K562 (cell line): ENCODE measurements at regions not wholly inside any gene's neighbourhood (a gene's known extent, or its start where the extent isn't known, plus 50 kb on each side); places are given as distances from the start of the nearest gene placed in this dataset.
"Not testable (repeated sequence)": the region's sequence is repeated elsewhere in the genome, so short reads cannot be mapped to it uniquely, and the experiment has no call there.

ENCODE experiments used
- ATAC-seq: fragments of 200-7000 bp; cut with Tn5 transposase; 3 replicates; pipeline ENCODE4 v1.9.1; 2020; ENCODE audit warnings: moderate library complexity
- BruUV-seq: library from RNA; stranded (reverse); fragments of 400-500 nt; replicated peaks from 2 replicates; lab custom pipeline; 2021; lab: Mats Ljungman, UMichigan
- CTCF ChIA-PET: fragments of 300-600 bp; formaldehyde crosslinking; extraction: SDS; loops from one replicate; lab custom pipeline; 2021; ENCODE audit warnings: low intra/inter-chr PET ratio; lab: Yijun Ruan, JAX
- POLR2A ChIA-PET: fragments of 300-600, 350-650 bp; sonication (Branson Sonifier 250); formaldehyde crosslinking; extraction: SDS; loops from one replicate; lab custom pipeline; 2021; ENCODE audit warnings: antibody characterized with exemption, inconsistent platforms; lab: Yijun Ruan, JAX
- DNase-seq, 4 experiments: peaks; one replicate each; pipeline versions ENCODE4 v3.0.0 to v3.0.0-alpha.2; 2011 to 2018; ENCODE audit warnings: low spot score in 3 of 4, mixed read lengths in 3 of 4; ENCODE audit errors: extremely low read depth in 1 of 4
- FAIRE-seq: peaks from 2 replicates; lab custom pipeline; 2011; peaks lifted over from hg19 to GRCh38; lab: Jason Lieb, UNC
- H2AFZ ChIP-seq: 2 replicates; pipeline ENCODE4 v1.6.0; 2011; ENCODE audit warnings: low read depth, low read length, control low read depth, inconsistent platforms
- H3K27ac ChIP-seq: fragments of 200-600 bp; 3 replicates; pipeline ENCODE4 v1.8.0; 2011; ENCODE audit warnings: low read depth, mild to moderate bottlenecking, control low read depth, inconsistent platforms, low read length, moderate library complexity, mixed read lengths; ENCODE audit errors: extremely low read depth
- H3K27me3 ChIP-seq, 2 experiments: fragments of 300-600 bp in 1 of 2; 2 replicates in 1 of 2; 3 replicates in 1 of 2; pipeline versions ENCODE4 v1.6.0 to v1.8.0; 2011; ENCODE audit warnings: inconsistent platforms in 2 of 2, low read length in 2 of 2, mild to moderate bottlenecking in 1 of 2, mixed read lengths in 1 of 2, moderate library complexity in 1 of 2; ENCODE audit not compliant: control insufficient read depth in 2 of 2, insufficient read depth in 2 of 2
- H3K36me3 ChIP-seq: fragments of 300-600 bp; 3 replicates; pipeline ENCODE4 v1.8.0; 2011; ENCODE audit warnings: mild to moderate bottlenecking, low read length, inconsistent platforms; ENCODE audit not compliant: control insufficient read depth, insufficient read depth
- H3K4me1 ChIP-seq, 2 experiments: fragments of 200-600 bp in 1 of 2; replicated peaks in 1 of 2; 2 replicates in 1 of 2; 3 replicates in 1 of 2; pipeline versions ENCODE4 v1.5.1 to v1.8.0; 2011; ENCODE audit warnings: inconsistent platforms in 2 of 2, low read length in 2 of 2, mild to moderate bottlenecking in 1 of 2, mixed read lengths in 1 of 2, moderate library complexity in 1 of 2; ENCODE audit not compliant: control insufficient read depth in 2 of 2, insufficient read depth in 2 of 2
- H3K4me2 ChIP-seq: 2 replicates; pipeline ENCODE4 v1.6.1; 2011; ENCODE audit warnings: low read length, control low read depth, inconsistent platforms, mixed read lengths; ENCODE audit not compliant: insufficient read depth
- H3K4me3 ChIP-seq: fragments of 200-600 bp; sonication (generic), shearing (Covaris generic); 2 replicates; pipeline ENCODE4 v1.5.1; 2016; ENCODE audit warnings: control low read depth, inconsistent platforms
- H3K79me2 ChIP-seq: fragments of 200-600 bp; 3 replicates; pipeline ENCODE4 v1.8.0; 2011; ENCODE audit warnings: low read length, inconsistent platforms; ENCODE audit not compliant: control insufficient read depth, insufficient read depth
- H3K9ac ChIP-seq, 2 experiments: 2 replicates each; pipeline versions ENCODE4 v1.6.0 to v1.6.1; 2011; ENCODE audit warnings: low read depth in 2 of 2, low read length in 2 of 2, control low read depth in 1 of 2, inconsistent platforms in 1 of 2, mild to moderate bottlenecking in 1 of 2, mixed read lengths in 1 of 2; ENCODE audit not compliant: insufficient read depth in 1 of 2
- H3K9me1 ChIP-seq: one replicate; pipeline ENCODE4 v1.6.0; 2011; ENCODE audit warnings: inconsistent platforms, mild to moderate bottlenecking, low read length, moderate library complexity; ENCODE audit not compliant: control insufficient read depth, insufficient read depth
- H3K9me3 ChIP-seq: replicated peaks from 2 replicates; pipeline ENCODE4 v1.5.1; 2011; ENCODE audit warnings: low read depth, low read length, inconsistent platforms; ENCODE audit not compliant: control insufficient read depth, insufficient read depth
- H4K20me1 ChIP-seq: replicated peaks from 2 replicates; pipeline ENCODE4 v1.6.1; 2011; ENCODE audit warnings: low read length, inconsistent platforms, mixed read lengths; ENCODE audit not compliant: control insufficient read depth, insufficient read depth
- GMEB1 ChIP-seq: fragments of 250-450 bp; sonication (Bioruptor Pico); IDR thresholded peaks from 2 replicates; pipeline ENCODE4 v1.4.0; 2020; ENCODE audit warnings: mild to moderate bottlenecking
- POLR3G ChIP-seq: IDR thresholded peaks from 2 replicates; pipeline ENCODE4 v1.6.1; 2011; ENCODE audit not compliant: insufficient read length, insufficient replicate concordance; ENCODE audit errors: extremely low read depth
- WGBS: fragments of 100-300 bp; shearing (Covaris generic); methylation state at CpG from one replicate; pipeline ENCODE4 v1.1.6; 2016; ENCODE audit warnings: low coverage, mixed read lengths; ENCODE audit not compliant: insufficient coverage; ENCODE audit errors: missing lambda C conversion rate; 5-methylcytosine and 5-hydroxymethylcytosine counted together
- in situ Hi-C: fragments of 300-500 bp; cut with MboI; formaldehyde crosslinking; loops from 4 replicates; pipeline ENCODE4 v1.15.0; 2018; ENCODE audit warnings: inconsistent platforms, mixed read lengths
- intact Hi-C: fragments of 100-400 bp; cut with micrococcal nuclease; formaldehyde crosslinking; loops from 2 replicates; pipeline ENCODE4 v1.14.2; 2022
- TF ChIP-seq, protein P1 (sequence below): fragments of 250-450 bp; sonication (Bioruptor Pico); IDR thresholded peaks from 2 replicates; pipeline ENCODE4 v1.4.0; 2020; ENCODE audit warnings: mild to moderate bottlenecking, moderate library complexity

DNA sequence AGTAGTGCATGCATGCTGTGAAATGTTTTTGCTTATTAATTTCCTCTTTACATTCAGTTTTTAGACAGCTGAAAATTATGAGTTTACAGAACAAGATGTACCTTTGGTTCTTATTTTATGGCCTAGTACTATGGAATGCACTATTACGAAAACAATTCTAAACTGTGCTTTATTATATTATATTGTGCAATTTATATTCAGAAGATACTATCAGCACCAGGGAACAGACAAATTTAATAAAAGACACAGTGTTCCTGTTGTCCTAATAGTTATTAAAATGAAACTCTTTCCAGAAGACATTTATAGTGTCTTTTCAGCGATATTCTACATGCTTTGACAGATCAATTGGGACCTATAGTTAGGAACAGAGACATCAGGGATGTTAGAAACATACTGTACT lies 427.3 kb downstream of the BTG1 start:
- no peak for FAIRE-seq
- H2AFZ ChIP-seq: no peak overlapping the region
- no peak overlapping the region for H3K27ac ChIP-seq
- in situ Hi-C loops (no loop called here), intact Hi-C loops (no loop called here)
- no peaks in the 10 kb centered on the region; the same call in 1 of the 2 replicates for H4K20me1 ChIP-seq
- BruUV-seq: no TSS peak
- ChIA-PET CTCF (no interaction called here), POLR2A (no interaction called here)
- H3K4me3 ChIP-seq: no peak overlapping the region
- no peak for ATAC-seq
- no peaks in the 10 kb centered on the region for H3K4me1 ChIP-seq
- TF ChIP-seq, protein P1, sequence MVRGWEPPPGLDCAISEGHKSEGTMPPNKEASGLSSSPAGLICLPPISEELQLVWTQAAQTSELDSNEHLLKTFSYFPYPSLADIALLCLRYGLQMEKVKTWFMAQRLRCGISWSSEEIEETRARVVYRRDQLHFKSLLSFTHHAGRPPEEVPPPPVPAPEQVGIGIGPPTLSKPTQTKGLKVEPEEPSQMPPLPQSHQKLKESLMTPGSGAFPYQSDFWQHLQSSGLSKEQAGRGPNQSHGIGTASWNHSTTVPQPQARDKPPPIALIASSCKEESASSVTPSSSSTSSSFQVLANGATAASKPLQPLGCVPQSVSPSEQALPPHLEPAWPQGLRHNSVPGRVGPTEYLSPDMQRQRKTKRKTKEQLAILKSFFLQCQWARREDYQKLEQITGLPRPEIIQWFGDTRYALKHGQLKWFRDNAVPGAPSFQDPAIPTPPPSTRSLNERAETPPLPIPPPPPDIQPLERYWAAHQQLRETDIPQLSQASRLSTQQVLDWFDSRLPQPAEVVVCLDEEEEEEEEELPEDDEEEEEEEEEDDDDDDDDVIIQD (CRISPR knock-in tag): no peak
- no peaks in the 10 kb centered on the region for H3K27me3 ChIP-seq
- peaks cover 28% of the 10 kb centered on the region; the same call in 2 of the 3 replicates for H3K79me2 ChIP-seq
- H3K4me2 ChIP-seq: no peak overlapping the region
- no peak overlapping the region for H3K9ac ChIP-seq
- no peaks in the 10 kb centered on the region for H3K9me1 ChIP-seq
- peaks cover 29% of the 10 kb centered on the region; the same call in 2 of the 3 replicates for H3K36me3 ChIP-seq
- WGBS: 79% methylated on average over 2 of the region's 2 CpGs
- no peaks in the 10 kb centered on the region for H3K9me3 ChIP-seq
- no peak for DNase-seq

- in situ Hi-C loops (no loop called here), intact Hi-C loops (no loop called here)
- H4K20me1 ChIP-seq: no peaks in the 10 kb centered on the region; the same call in 1 of the 2 replicates
- no peak overlapping the region for H3K4me2 ChIP-seq
- peaks cover 33% of the 10 kb centered on the region; the same call in 2 of the 3 replicates for H3K79me2 ChIP-seq
- DNase-seq (no peak), ATAC-seq (no peak), FAIRE-seq (no peak)
- no peak for TF ChIP-seq POLR3G
- no peak for TF ChIP-seq GMEB1
- H3K27me3 ChIP-seq: no peaks in the 10 kb centered on the region
- CTCF ChIA-PET: no interaction called here
- no peak overlapping the region for H3K9ac ChIP-seq
- no TSS peak for BruUV-seq
- 65% methylated on average over 3 of the region's 3 CpGs for WGBS
- POLR2A ChIA-PET: no interaction called here
- H3K4me3 ChIP-seq: no peak overlapping the region
- no peak overlapping the region for H2AFZ ChIP-seq
- H3K4me1 ChIP-seq: no peaks in the 10 kb centered on the region
- H3K9me1 ChIP-seq: no peaks in the 10 kb centered on the region
- H3K9me3 ChIP-seq: no peaks in the 10 kb centered on the region
- H3K27ac ChIP-seq: no peak overlapping the region
- H3K36me3 ChIP-seq: peaks cover 26% of the 10 kb centered on the region; the same call in 2 of the 3 replicates
Measured at GRCh38 chr12:91717804-91718203, 427.8 kb downstream of the BTG1 start.

DNA sequence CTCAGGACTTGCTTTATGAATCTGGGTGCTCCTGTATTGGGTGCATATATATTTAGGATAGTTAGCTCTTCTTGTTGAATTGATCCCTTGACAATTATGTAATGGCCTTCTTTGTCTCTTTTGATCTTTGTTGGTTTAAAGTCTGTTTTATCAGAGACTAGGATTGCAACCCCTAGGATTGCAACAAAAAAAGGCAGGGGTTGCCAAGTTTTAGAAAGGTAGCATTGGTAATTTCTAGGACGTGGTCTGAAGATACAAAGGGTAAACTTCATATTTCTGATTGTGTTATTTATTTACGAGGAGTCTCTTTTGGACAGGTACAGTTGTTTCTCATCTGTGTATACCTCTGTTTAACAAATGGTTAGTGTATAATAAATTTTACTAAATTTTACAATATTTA lies 433.7 kb downstream of the BTG1 start:
- WGBS: 74% methylated on average over 2 of the region's 2 CpGs
- H2AFZ ChIP-seq, CTCF ChIA-PET, BruUV-seq, H3K4me2 ChIP-seq, ATAC-seq, H3K27ac ChIP-seq, H3K9me3 ChIP-seq, H3K9ac ChIP-seq, FAIRE-seq, H4K20me1 ChIP-seq, H3K27me3 ChIP-seq, H3K4me3 ChIP-seq, H3K4me1 ChIP-seq, intact Hi-C loops, in situ Hi-C loops, H3K36me3 ChIP-seq, DNase-seq, H3K9me1 ChIP-seq: not testable (repeated sequence)
- H3K79me2 ChIP-seq: peaks cover 26% of the 10 kb centered on the region; the same call in 2 of the 3 replicates
- POLR2A ChIA-PET: interaction anchor here (0.6 kb wide), 1 partner anchor 156 kb away, joined by 3 read pairs; no protein-coding TSS in a partner anchor
